HG02840 (cell line): ENCODE measurements at regions not wholly inside any gene's neighbourhood (a gene's known extent, or its start where the extent isn't known, plus 50 kb on each side); places are given as distances from the start of the nearest gene placed in this dataset.

ENCODE experiments used
- ATAC-seq: cut with Tn5 transposase; IDR thresholded peaks from one replicate; pipeline ENCODE4 v1.9.1; 2021; ENCODE audit warnings: mild to moderate bottlenecking, moderate library complexity, moderate number of reproducible peaks; ENCODE audit not compliant: unreplicated experiment, low FRiP score

GRCh38 chr22:46086577-46087335 lies 63.6 kb upstream of the PPARA start:
- no peak for ATAC-seq

- no peak for ATAC-seq
These were observed 63.0 kb upstream of the PPARA start for GRCh38 chr22:46087336-46087690.

GRCh38 chr22:46087816-46088277 lies 62.5 kb upstream of the PPARA start:
- ATAC-seq, result no peak

GRCh38 chr22:46088541-46089311 lies 61.6 kb upstream of the PPARA start:
- no peak for ATAC-seq

- no peak for ATAC-seq
These were observed 60.8 kb upstream of the PPARA start for GRCh38 chr22:46089426-46090035.

- ATAC-seq, result no peak
These were observed 60.2 kb upstream of the PPARA start for GRCh38 chr22:46090036-46090591.

GRCh38 chr22:46090631-46091201 lies 59.6 kb upstream of the PPARA start:
- ATAC-seq, result no peak

- ATAC-seq, result no peak
These were observed 58.9 kb upstream of the PPARA start for GRCh38 chr22:46091277-46091977.

GRCh38 chr22:46092011-46092410 lies 58.3 kb upstream of the PPARA start:
- ATAC-seq, result no peak

GRCh38 chr22:46092670-46093410 lies 57.5 kb upstream of the PPARA start:
- no peak for ATAC-seq

- no peak for ATAC-seq
These were observed 56.5 kb upstream of the PPARA start for GRCh38 chr22:46093796-46094195.

- ATAC-seq, result no peak
These were observed 55.6 kb upstream of the PPARA start for GRCh38 chr22:46094676-46095075.

GRCh38 chr22:46096051-46096450 lies 54.3 kb upstream of the PPARA start:
- no peak for ATAC-seq

GRCh38 chr22:46096706-46097230 lies 53.6 kb upstream of the PPARA start:
- no peak for ATAC-seq

- no peak for ATAC-seq
These were observed 52.9 kb upstream of the PPARA start for GRCh38 chr22:46097268-46097900.

- no peak for ATAC-seq
These were observed 51.5 kb upstream of the PPARA start for GRCh38 chr22:46098525-46099475.

GRCh38 chr22:46099740-46100139 lies 50.6 kb upstream of the PPARA start:
- no peak for ATAC-seq
